ENCODE measurements at regions not wholly inside any gene's neighbourhood (a gene's known extent, or its start where the extent isn't known, plus 50 kb on each side); places are given as distances from the start of the nearest gene placed in this dataset.

- no peaks in the 10 kb centered on the region for H4K20me1 ChIP-seq (ENCODE audit: insufficient read depth)
- no peaks in the 10 kb centered on the region for H3K79me2 ChIP-seq (ENCODE audit: insufficient read depth)
- no peak overlapping the region for H3K9ac ChIP-seq
- no peaks in the 10 kb centered on the region for H3K36me3 ChIP-seq (replicated peaks in 1 of 2; ENCODE audit: control insufficient read depth in 1 of 2, insufficient read depth in 2 of 2, low read length in 1 of 2)
- H3K27ac ChIP-seq (ENCODE audit: low read depth in 2 of 2, low read length in 1 of 2), result no peak overlapping the region
- no peaks in the 10 kb centered on the region for H3K9me2 ChIP-seq
- CTCF ChIA-PET, result no interaction called here
- H3K9me3 ChIP-seq, result no peaks in the 10 kb centered on the region
- 0% methylated on average over 1 of the region's 1 CpG for WGBS (ENCODE audit: low lambda C conversion rate)
- no peak overlapping the region for H2AFZ ChIP-seq (ENCODE audit: low read depth)
- DNase-seq, result no peak
- H3K27me3 ChIP-seq (ENCODE audit: insufficient read depth), result peaks cover 6% of the 10 kb centered on the region; the same call in 1 of the 2 replicates
- TF ChIP-seq JUND (IDR thresholded peaks at IDR 0.05), result no peak
- TF ChIP-seq EZH2phosphoT487 (IDR thresholded peaks at IDR 0.05; ENCODE audit: borderline replicate concordance, low read depth), result no peak
- TF ChIP-seq EP300 (IDR thresholded peaks at IDR 0.05; ENCODE audit: borderline replicate concordance in 1 of 2, low read depth in 1 of 2, low read length in 1 of 2), result no peak
- no peak for TF ChIP-seq FOXM1 (IDR thresholded peaks at IDR 0.05; ENCODE audit: low read depth)
- H3F3A ChIP-seq (replicated peaks; ENCODE audit: insufficient read depth), result no peaks in the 10 kb centered on the region
- no peak overlapping the region for H3K4me2 ChIP-seq
- no peaks in the 10 kb centered on the region for H3K4me1 ChIP-seq (ENCODE audit: control insufficient read depth in 1 of 2, insufficient read depth in 2 of 2, low read depth in 1 of 2, low read length in 1 of 2)
- no peak overlapping the region for H3K4me3 ChIP-seq (ENCODE audit: low read depth in 2 of 2, low read length in 1 of 2)
- POLR2A ChIA-PET, result no interaction called here
Observed at GRCh38 chr19:29321116-29321515, 108.2 kb upstream of the UQCRFS1 start.

- no peak overlapping the region for H3K4me3 ChIP-seq (ENCODE audit: low read depth in 2 of 2, low read length in 1 of 2)
- H3K9ac ChIP-seq, result no peak overlapping the region
- H3K79me2 ChIP-seq (ENCODE audit: insufficient read depth), result no peaks in the 10 kb centered on the region
- ChIA-PET POLR2A (interaction anchor here (1.1 kb wide), 1 partner anchor 283 kb away, joined by 3 read pairs; the partner anchor contains the start of gene POP4), CTCF (interaction anchor here (1.7 kb wide), 1 partner anchor 9 kb away, joined by 4 read pairs; no protein-coding TSS in a partner anchor)
- H3K27me3 ChIP-seq (ENCODE audit: insufficient read depth), result no peaks in the 10 kb centered on the region; the same call in 1 of the 2 replicates
- WGBS (ENCODE audit: low lambda C conversion rate), result 8% methylated on average over 9 of the region's 9 CpGs
- no peaks in the 10 kb centered on the region for H4K20me1 ChIP-seq (ENCODE audit: insufficient read depth)
- H3K9me2 ChIP-seq, result no peaks in the 10 kb centered on the region
- H3F3A ChIP-seq (replicated peaks; ENCODE audit: insufficient read depth), result no peaks in the 10 kb centered on the region
- no peak overlapping the region for H3K4me2 ChIP-seq
- H2AFZ ChIP-seq (ENCODE audit: low read depth), result no peak overlapping the region
- H3K27ac ChIP-seq (ENCODE audit: low read depth in 2 of 2, low read length in 1 of 2), result no peak overlapping the region
- no peaks in the 10 kb centered on the region for H3K36me3 ChIP-seq (replicated peaks in 1 of 2; ENCODE audit: control insufficient read depth in 1 of 2, insufficient read depth in 2 of 2, low read length in 1 of 2)
- no peaks in the 10 kb centered on the region for H3K4me1 ChIP-seq (ENCODE audit: control insufficient read depth in 1 of 2, insufficient read depth in 2 of 2, low read depth in 1 of 2, low read length in 1 of 2)
- DNase-seq, result no peak
- no peaks in the 10 kb centered on the region for H3K9me3 ChIP-seq
- TF ChIP-seq ZBTB33 (IDR thresholded peaks at IDR 0.05; ENCODE audit: borderline replicate concordance, low read depth), result no peak
- no peak for TF ChIP-seq EZH2phosphoT487 (IDR thresholded peaks at IDR 0.05; ENCODE audit: borderline replicate concordance, low read depth)
- TF ChIP-seq, protein P1, sequence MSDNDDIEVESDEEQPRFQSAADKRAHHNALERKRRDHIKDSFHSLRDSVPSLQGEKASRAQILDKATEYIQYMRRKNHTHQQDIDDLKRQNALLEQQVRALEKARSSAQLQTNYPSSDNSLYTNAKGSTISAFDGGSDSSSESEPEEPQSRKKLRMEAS (IDR thresholded peaks at IDR 0.05; ENCODE audit: low read depth), result no peak
- TF ChIP-seq, protein P2, sequence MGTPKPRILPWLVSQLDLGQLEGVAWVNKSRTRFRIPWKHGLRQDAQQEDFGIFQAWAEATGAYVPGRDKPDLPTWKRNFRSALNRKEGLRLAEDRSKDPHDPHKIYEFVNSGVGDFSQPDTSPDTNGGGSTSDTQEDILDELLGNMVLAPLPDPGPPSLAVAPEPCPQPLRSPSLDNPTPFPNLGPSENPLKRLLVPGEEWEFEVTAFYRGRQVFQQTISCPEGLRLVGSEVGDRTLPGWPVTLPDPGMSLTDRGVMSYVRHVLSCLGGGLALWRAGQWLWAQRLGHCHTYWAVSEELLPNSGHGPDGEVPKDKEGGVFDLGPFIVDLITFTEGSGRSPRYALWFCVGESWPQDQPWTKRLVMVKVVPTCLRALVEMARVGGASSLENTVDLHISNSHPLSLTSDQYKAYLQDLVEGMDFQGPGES (IDR thresholded peaks at IDR 0.05; ENCODE audit: low read depth, low read length), result no peak
- no peak for TF ChIP-seq RAD21 (IDR thresholded peaks at IDR 0.05; ENCODE audit: low read length)
- TF ChIP-seq GABPA (IDR thresholded peaks at IDR 0.05; ENCODE audit: low read depth), result no peak
- TF ChIP-seq, protein P3, sequence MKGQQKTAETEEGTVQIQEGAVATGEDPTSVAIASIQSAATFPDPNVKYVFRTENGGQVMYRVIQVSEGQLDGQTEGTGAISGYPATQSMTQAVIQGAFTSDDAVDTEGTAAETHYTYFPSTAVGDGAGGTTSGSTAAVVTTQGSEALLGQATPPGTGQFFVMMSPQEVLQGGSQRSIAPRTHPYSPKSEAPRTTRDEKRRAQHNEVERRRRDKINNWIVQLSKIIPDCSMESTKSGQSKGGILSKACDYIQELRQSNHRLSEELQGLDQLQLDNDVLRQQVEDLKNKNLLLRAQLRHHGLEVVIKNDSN (IDR thresholded peaks at IDR 0.05; ENCODE audit: borderline replicate concordance, low read depth), result no peak
- TF ChIP-seq, protein P4, sequence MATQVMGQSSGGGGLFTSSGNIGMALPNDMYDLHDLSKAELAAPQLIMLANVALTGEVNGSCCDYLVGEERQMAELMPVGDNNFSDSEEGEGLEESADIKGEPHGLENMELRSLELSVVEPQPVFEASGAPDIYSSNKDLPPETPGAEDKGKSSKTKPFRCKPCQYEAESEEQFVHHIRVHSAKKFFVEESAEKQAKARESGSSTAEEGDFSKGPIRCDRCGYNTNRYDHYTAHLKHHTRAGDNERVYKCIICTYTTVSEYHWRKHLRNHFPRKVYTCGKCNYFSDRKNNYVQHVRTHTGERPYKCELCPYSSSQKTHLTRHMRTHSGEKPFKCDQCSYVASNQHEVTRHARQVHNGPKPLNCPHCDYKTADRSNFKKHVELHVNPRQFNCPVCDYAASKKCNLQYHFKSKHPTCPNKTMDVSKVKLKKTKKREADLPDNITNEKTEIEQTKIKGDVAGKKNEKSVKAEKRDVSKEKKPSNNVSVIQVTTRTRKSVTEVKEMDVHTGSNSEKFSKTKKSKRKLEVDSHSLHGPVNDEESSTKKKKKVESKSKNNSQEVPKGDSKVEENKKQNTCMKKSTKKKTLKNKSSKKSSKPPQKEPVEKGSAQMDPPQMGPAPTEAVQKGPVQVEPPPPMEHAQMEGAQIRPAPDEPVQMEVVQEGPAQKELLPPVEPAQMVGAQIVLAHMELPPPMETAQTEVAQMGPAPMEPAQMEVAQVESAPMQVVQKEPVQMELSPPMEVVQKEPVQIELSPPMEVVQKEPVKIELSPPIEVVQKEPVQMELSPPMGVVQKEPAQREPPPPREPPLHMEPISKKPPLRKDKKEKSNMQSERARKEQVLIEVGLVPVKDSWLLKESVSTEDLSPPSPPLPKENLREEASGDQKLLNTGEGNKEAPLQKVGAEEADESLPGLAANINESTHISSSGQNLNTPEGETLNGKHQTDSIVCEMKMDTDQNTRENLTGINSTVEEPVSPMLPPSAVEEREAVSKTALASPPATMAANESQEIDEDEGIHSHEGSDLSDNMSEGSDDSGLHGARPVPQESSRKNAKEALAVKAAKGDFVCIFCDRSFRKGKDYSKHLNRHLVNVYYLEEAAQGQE (IDR thresholded peaks at IDR 0.05; ENCODE audit: low read depth, low read length), result no peak
- no peak for TF ChIP-seq FOXJ3 (CRISPR knock-in tag; IDR thresholded peaks at IDR 0.05)
- no peak for TF ChIP-seq ELF1 (IDR thresholded peaks at IDR 0.05)
- no peak for TF ChIP-seq PBX3 (IDR thresholded peaks at IDR 0.05)
- no peak for TF ChIP-seq CTCF (IDR thresholded peaks at IDR 0.05)
- TF ChIP-seq GATA2 (CRISPR knock-in tag; IDR thresholded peaks at IDR 0.05), result no peak
- no peak for TF ChIP-seq FOSL2 (IDR thresholded peaks at IDR 0.05; ENCODE audit: borderline replicate concordance, low read depth)
Observed at GRCh38 chr19:29323021-29323430, 110.1 kb upstream of the UQCRFS1 start.

Data from SK-N-SH (cell line).